Chondrocyte (in vitro differentiated cells): ENCODE measurements at regions not wholly inside any gene's neighbourhood (a gene's known extent, or its start where the extent isn't known, plus 50 kb on each side); places are given as distances from the start of the nearest gene placed in this dataset.
A peak's percentile ranks its signal among the peaks of the same experiment; 100 is the strongest.

Source experiments
- DNase-seq: peaks from one replicate; pipeline ENCODE4 v3.0.0; 2021; ENCODE audit warnings: mixed read lengths, low spot score
- H3K27ac Mint-ChIP-seq: one replicate; pipeline ENCODE4 v1.8.0; 2021; ENCODE audit warnings: mild to moderate bottlenecking, moderate library complexity, mixed read lengths; ENCODE audit not compliant: unreplicated experiment
- H3K27me3 Mint-ChIP-seq: 2 replicates; pipeline ENCODE4 v1.8.0; 2021; ENCODE audit warnings: low read depth, mixed read lengths
- H3K36me3 Mint-ChIP-seq: 2 replicates; pipeline ENCODE4 v1.8.0; 2021; ENCODE audit warnings: low read depth, mixed read lengths
- H3K4me1 Mint-ChIP-seq: 2 replicates; pipeline ENCODE4 v1.8.0; 2021; ENCODE audit warnings: low read depth, mild to moderate bottlenecking, mixed read lengths
- H3K4me3 Mint-ChIP-seq: one replicate; pipeline ENCODE4 v1.8.0; 2021; ENCODE audit warnings: mild to moderate bottlenecking, moderate library complexity, mixed read lengths; ENCODE audit not compliant: unreplicated experiment
- H3K9me3 Mint-ChIP-seq: 2 replicates; pipeline ENCODE4 v1.8.0; 2021; ENCODE audit warnings: low read depth, mixed read lengths
- TF ChIP-seq, protein P1 (sequence below): fragments of 200-600 bp; sonication (generic); IDR thresholded peaks from 2 replicates; pipeline ENCODE4 v1.5.0; 2021; ENCODE audit warnings: antibody characterized with exemption, mild to moderate bottlenecking, moderate library complexity

DNA sequence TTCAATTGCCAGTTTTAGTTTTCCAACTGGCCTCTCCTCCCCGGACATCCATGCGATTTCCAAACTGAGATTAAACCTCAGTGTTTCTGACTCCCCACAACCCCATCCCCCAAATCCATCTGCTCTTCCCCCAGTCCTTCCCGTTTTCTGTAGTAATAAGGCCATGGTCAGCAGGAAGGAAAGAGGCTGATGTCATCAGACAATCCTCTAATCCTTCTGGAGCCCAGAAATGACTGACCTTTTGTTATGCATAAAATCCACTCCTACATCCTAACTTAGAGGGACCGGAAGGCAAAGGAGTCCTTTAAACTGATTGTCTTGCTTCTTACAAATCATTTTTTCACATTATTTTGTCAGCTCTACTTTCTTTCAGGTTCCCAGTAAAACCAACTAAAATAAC lies 155.8 kb downstream of the INO80D start:
- H3K27me3 Mint-ChIP-seq: peaks cover 14% of the 10 kb centered on the region
- H3K4me3 Mint-ChIP-seq: no peak overlapping the region
- peaks cover 13% of the 10 kb centered on the region for H3K4me1 Mint-ChIP-seq
- no peak for DNase-seq
- TF ChIP-seq, protein P1, sequence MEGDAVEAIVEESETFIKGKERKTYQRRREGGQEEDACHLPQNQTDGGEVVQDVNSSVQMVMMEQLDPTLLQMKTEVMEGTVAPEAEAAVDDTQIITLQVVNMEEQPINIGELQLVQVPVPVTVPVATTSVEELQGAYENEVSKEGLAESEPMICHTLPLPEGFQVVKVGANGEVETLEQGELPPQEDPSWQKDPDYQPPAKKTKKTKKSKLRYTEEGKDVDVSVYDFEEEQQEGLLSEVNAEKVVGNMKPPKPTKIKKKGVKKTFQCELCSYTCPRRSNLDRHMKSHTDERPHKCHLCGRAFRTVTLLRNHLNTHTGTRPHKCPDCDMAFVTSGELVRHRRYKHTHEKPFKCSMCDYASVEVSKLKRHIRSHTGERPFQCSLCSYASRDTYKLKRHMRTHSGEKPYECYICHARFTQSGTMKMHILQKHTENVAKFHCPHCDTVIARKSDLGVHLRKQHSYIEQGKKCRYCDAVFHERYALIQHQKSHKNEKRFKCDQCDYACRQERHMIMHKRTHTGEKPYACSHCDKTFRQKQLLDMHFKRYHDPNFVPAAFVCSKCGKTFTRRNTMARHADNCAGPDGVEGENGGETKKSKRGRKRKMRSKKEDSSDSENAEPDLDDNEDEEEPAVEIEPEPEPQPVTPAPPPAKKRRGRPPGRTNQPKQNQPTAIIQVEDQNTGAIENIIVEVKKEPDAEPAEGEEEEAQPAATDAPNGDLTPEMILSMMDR: no peak
- no peak overlapping the region for H3K27ac Mint-ChIP-seq
- H3K9me3 Mint-ChIP-seq: no peaks in the 10 kb centered on the region
- no peaks in the 10 kb centered on the region for H3K36me3 Mint-ChIP-seq

DNA sequence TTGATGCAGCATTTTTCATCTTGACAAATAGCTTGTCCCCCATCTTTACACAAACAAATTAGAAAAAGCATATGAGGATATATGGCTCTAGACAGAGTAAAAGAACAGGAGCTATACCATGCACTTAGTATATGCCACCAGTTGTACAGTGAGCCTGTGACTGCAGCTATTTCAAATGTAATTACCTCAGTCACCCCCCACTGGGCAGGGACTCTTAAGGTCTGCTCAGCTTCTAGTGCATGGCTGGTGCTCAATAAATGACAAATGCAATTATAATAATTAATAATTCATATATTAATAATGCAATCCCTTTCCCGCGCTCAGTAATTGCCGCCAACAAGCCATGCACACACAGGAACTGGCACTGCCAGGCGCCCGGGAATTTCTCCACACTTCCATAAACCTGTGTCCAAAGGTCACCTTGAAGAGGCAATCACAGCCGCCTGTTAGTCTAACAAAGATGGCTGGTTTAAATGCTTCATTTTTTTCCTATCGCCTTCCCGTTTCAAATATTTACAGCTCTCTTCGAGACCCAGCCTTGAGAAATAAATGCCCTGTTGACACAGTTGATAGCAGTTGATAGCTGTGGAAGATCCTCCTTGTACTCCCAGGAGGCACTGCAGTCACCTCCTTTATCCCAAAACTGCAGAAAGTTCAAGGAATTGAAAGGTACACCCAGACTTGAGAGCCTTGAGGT lies 156.6 kb downstream of the INO80D start:
- no peak for DNase-seq
- no peak overlapping the region for H3K27ac Mint-ChIP-seq
- H3K4me3 Mint-ChIP-seq: no peak overlapping the region
- peaks cover 18% of the 10 kb centered on the region for H3K27me3 Mint-ChIP-seq
- TF ChIP-seq, protein P1: no peak
- no peaks in the 10 kb centered on the region for H3K9me3 Mint-ChIP-seq
- peaks cover 13% of the 10 kb centered on the region for H3K4me1 Mint-ChIP-seq
- H3K36me3 Mint-ChIP-seq: no peaks in the 10 kb centered on the region

DNA sequence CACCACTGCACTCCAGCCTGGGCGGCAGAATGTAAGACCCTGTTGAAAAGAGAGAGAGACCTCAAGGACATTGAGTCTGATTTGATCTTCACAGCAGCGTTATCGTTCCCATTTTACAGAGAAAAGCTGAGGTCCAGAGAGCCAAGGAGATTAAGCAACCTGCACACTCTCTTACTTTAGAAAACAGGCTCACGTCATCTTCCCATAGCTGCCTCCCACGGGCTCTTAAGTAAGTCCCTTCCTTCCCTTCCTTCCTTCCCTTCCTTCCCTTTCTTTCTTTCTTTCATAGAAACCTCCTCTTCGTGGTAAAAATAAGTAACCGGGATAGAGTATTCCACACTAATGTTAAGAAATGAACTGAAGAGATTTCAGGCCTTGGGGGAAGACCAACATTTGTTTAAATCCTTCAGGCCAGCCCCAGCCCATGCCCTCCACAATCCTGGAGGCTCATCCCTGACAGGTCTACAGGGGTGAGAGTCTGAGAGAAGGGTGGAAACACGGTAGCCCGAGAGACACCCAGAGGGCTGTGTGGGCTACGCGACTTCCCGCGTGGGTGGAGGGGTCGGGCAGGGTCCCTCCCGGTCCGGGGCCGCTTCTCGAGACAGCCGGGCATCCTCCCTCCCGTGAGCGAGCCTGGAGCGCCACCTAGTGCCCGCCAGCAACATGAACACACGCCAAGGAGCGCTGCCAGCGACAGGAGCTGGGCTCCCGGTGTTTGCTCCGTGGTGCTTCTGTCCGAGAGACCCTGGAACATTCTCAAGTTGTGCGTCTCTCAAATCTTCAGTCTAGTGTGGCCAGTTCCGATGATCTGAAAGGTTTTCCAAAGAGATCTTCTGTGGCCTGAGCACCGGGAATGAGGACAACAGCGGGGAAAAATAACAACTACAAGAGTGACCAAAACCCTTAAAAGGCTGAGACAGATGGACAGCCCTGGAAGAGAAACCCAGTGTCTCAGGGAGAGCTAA lies 160.3 kb downstream of the INO80D start:
- H3K36me3 Mint-ChIP-seq: no peaks in the 10 kb centered on the region
- peaks cover 26% of the 10 kb centered on the region for H3K27me3 Mint-ChIP-seq
- TF ChIP-seq, protein P1: peak; percentile 100
- no peak for DNase-seq
- H3K9me3 Mint-ChIP-seq: no peaks in the 10 kb centered on the region
- peaks cover 13% of the 10 kb centered on the region for H3K4me1 Mint-ChIP-seq
- no peak overlapping the region for H3K27ac Mint-ChIP-seq
- H3K4me3 Mint-ChIP-seq: peak overlapping the region; percentile 69

DNA sequence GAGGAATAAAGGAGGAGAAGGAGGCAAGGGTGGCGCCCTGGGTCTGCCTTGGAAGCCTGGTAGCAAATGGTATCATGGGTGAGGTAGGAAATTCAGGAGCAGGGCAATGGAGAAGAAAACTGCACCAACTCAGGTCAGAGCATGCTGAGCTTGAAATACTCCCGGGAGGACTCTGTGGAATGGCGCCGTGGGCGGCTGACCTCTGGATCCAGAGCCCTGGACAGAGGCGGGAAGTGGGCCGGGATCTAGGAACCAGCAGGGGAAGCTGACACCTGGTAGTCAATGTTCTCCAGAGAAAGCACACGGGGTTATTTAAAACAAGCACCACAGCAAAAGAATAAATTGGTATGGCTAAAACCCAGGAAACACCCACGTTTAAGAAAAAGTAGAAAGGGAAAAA lies 161.3 kb downstream of the INO80D start:
- TF ChIP-seq, protein P1: no peak
- Mint-ChIP-seq H3K27me3 (peaks cover 26% of the 10 kb centered on the region), H3K36me3 (no peaks in the 10 kb centered on the region), H3K9me3 (no peaks in the 10 kb centered on the region), H3K4me1 (peaks cover 8% of the 10 kb centered on the region), H3K4me3 (no peak overlapping the region), H3K27ac (no peak overlapping the region)
- no peak for DNase-seq

DNA sequence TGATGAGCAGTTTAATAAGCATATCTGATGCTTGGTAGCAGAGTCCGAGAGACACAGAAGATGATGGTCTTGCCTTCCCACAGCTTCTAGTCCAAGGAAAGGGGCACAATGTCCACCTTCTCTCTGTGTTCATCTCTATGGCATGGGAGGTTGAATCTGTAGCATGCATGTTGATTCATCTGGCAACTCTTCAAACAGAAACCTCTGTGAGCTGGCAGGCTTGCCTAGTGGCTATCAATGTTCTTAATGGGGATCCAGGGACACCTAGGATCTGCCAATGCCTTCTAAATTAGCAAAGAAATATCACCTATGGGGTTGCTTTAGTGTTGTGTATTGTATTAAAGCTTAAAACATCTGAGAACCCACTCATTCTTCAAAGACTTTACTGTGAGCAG lies 170.8 kb downstream of the INO80D start:
- DNase-seq: no peak
- TF ChIP-seq, protein P1: no peak
- H3K36me3 Mint-ChIP-seq: no peaks in the 10 kb centered on the region
- H3K4me3 Mint-ChIP-seq: no peak overlapping the region
- peaks cover 6% of the 10 kb centered on the region for H3K27me3 Mint-ChIP-seq
- no peaks in the 10 kb centered on the region for H3K9me3 Mint-ChIP-seq
- H3K27ac Mint-ChIP-seq: no peak overlapping the region
- no peaks in the 10 kb centered on the region for H3K4me1 Mint-ChIP-seq
